Esophagus squamous epithelium (tissue), 5 donors: ENCODE measurements at regions not wholly inside any gene's neighbourhood (a gene's known extent, or its start where the extent isn't known, plus 50 kb on each side); places are given as distances from the start of the nearest gene placed in this dataset.

Experiments used
- DNase-seq: peaks from one replicate; lab custom pipeline; 2025; lab: John Stamatoyannopoulos, UW
- H3K27ac ChIP-seq, 4 donors: fragments of 200-600 bp; sonication (generic); one replicate each; pipeline ENCODE4 v1.5.1; 2016 to 2019; ENCODE audit warnings: mild to moderate bottlenecking in 1 of 4
- H3K27me3 ChIP-seq, 4 donors: fragments of 200-600 bp; sonication (generic); 1 replicate in 3 of 4; 2 replicates in 1 of 4; pipeline versions ENCODE4 v1.5.1 to v1.6.0; 2017 to 2021; ENCODE audit warnings: antibody characterized with exemption in 1 of 4
- H3K36me3 ChIP-seq, 3 donors: fragments of 200-600 bp; sonication (generic); one replicate each; pipeline ENCODE4 v1.5.1; 2016 to 2019
- H3K4me1 ChIP-seq, 3 donors: fragments of 200-600 bp; sonication (generic); one replicate each; pipeline ENCODE4 v1.5.1; 2017 to 2019
- H3K4me3 ChIP-seq, 4 donors: fragments of 200-600 bp; sonication (generic); 1 replicate in 3 of 4; 2 replicates in 1 of 4; pipeline ENCODE4 v1.5.1; 2016 to 2019; ENCODE audit warnings: mild to moderate bottlenecking in 2 of 4, moderate library complexity in 1 of 4
- H3K9me3 ChIP-seq, 3 donors: fragments of 200-600 bp; sonication (generic); one replicate each; pipeline ENCODE4 v1.5.1; 2016 to 2019
- CTCF ChIP-seq, 6 experiments: fragments of 450-650 bp in 4 of 6; fragments of 200-600 bp in 2 of 6; sonication (generic) in 2 of 6; IDR thresholded peaks; one replicate each; pipeline ENCODE4 v1.5.1; 2016 to 2019; ENCODE audit warnings: antibody characterized with exemption in 6 of 6, mild to moderate bottlenecking in 4 of 6, moderate library complexity in 4 of 6
- POLR2A ChIP-seq, 4 donors: fragments of 450-650 bp; IDR thresholded peaks; one replicate each; pipeline ENCODE4 v1.6.1; 2017; ENCODE audit warnings: antibody characterized with exemption in 4 of 4, mild to moderate bottlenecking in 4 of 4, moderate library complexity in 3 of 4
- WGBS, 2 donors: methylation state at CpG; one replicate each; pipeline ENCODE4 v1.1.5; 2018; 5-methylcytosine and 5-hydroxymethylcytosine counted together
- intact Hi-C: fragments of 100-400 bp; cut with DNase I; formaldehyde crosslinking; loops from one replicate; pipeline ENCODE4 v1.15.0; 2022
- donor health status: DM: yes; HTN: yes; CAD: no.

- 41 to 55% methylated on average over 2 of the region's 2 CpGs for WGBS, 2 donors
- Histone ChIP-seq H3K9me3 (peaks cover 0 to 8% (median 0%) of the 10 kb centered on the region in 3 donors), H3K36me3 (no peaks in the 10 kb centered on the region), H3K4me1 (no peaks in the 10 kb centered on the region), H3K27me3 (no peaks in the 10 kb centered on the region), H3K4me3 (no peak overlapping the region), H3K27ac (no peak overlapping the region)
- intact Hi-C loops = no loop called here
- TF ChIP-seq CTCF (IDR thresholded peaks at IDR 0.05) (no peak), POLR2A (IDR thresholded peaks at IDR 0.05) (no peak)
- no peak for DNase-seq
Observed at GRCh38 chr11:39190751-39191150, 2268.7 kb downstream of the LRRC4C start.

GRCh38 chr11:39177678-39178077 is 2281.8 kb downstream of the LRRC4C start:
- Histone ChIP-seq H3K4me1 (no peaks in the 10 kb centered on the region), H3K4me3 (no peak overlapping the region), H3K36me3 (no peaks in the 10 kb centered on the region), H3K9me3 (no peaks in the 10 kb centered on the region), H3K27ac (no peak overlapping the region), H3K27me3 (no peaks in the 10 kb centered on the region)
- DNase-seq = no peak
- TF ChIP-seq POLR2A (IDR thresholded peaks at IDR 0.05) (no peak), CTCF (IDR thresholded peaks at IDR 0.05) (no peak)
- intact Hi-C loops = no loop called here
- WGBS, 2 donors = 87 to 89% methylated on average over 4 of the region's 4 CpGs

- WGBS, 2 donors = 23 to 30% methylated on average over 2 of the region's 2 CpGs
- Histone ChIP-seq H3K27me3 (no peaks in the 10 kb centered on the region), H3K4me3 (no peak overlapping the region), H3K27ac (no peak overlapping the region), H3K4me1 (no peaks in the 10 kb centered on the region), H3K9me3 (no peaks in the 10 kb centered on the region), H3K36me3 (no peaks in the 10 kb centered on the region)
- DNase-seq = no peak
- no peak for TF ChIP-seq CTCF (IDR thresholded peaks at IDR 0.05)
- TF ChIP-seq POLR2A (IDR thresholded peaks at IDR 0.05) = no peak
- intact Hi-C loops = no loop called here
Observed at GRCh38 chr11:39174965-39175364, 2284.5 kb downstream of the LRRC4C start.

GRCh38 chr11:39174196-39174595 is 2285.3 kb downstream of the LRRC4C start:
- Histone ChIP-seq H3K4me3 (no peak overlapping the region), H3K27me3 (no peaks in the 10 kb centered on the region), H3K9me3 (no peaks in the 10 kb centered on the region), H3K4me1 (no peaks in the 10 kb centered on the region), H3K27ac (no peak overlapping the region), H3K36me3 (no peaks in the 10 kb centered on the region)
- intact Hi-C loops = no loop called here
- DNase-seq = no peak
- TF ChIP-seq POLR2A (IDR thresholded peaks at IDR 0.05) (no peak), CTCF (IDR thresholded peaks at IDR 0.05) (no peak)

GRCh38 chr11:39165021-39165420 is 2294.4 kb downstream of the LRRC4C start:
- H3K4me3 ChIP-seq = no peak overlapping the region
- H3K27ac ChIP-seq = no peak overlapping the region
- no peaks in the 10 kb centered on the region for H3K27me3 ChIP-seq
- no peaks in the 10 kb centered on the region for H3K4me1 ChIP-seq
- H3K36me3 ChIP-seq = no peaks in the 10 kb centered on the region
- H3K9me3 ChIP-seq = peaks cover 0 to 6% (median 6%) of the 10 kb centered on the region in 3 donors
- intact Hi-C loops = no loop called here
- TF ChIP-seq CTCF (IDR thresholded peaks at IDR 0.05) (no peak), POLR2A (IDR thresholded peaks at IDR 0.05) (no peak)
- DNase-seq = no peak
